ENCODE measurements at regions not wholly inside any gene's neighbourhood (a gene's known extent, or its start where the extent isn't known, plus 50 kb on each side); places are given as distances from the start of the nearest gene placed in this dataset.

GRCh38 chr18:30492552-30493129 lies 549.9 kb downstream of the DSC3 start:
- Histone ChIP-seq H2AK5ac (ENCODE audit: low read length) (no peak overlapping the region), H3K4me3 (ENCODE audit: low read depth, low read length) (no peak overlapping the region), H4K91ac (ENCODE audit: low read depth, low read length) (no peak overlapping the region), H2AFZ (ENCODE audit: insufficient read depth, low read length, poor library complexity) (no peak overlapping the region), H3K9me3 (ENCODE audit: insufficient read depth, low read depth, low read length) (no peaks in the 10 kb centered on the region), H3K14ac (ENCODE audit: low read length) (no peak overlapping the region), H3K27ac (ENCODE audit: low read depth, low read length) (no peak overlapping the region), H3K4me2 (ENCODE audit: low read length) (no peak overlapping the region), H3K4ac (ENCODE audit: low read depth, low read length) (no peak overlapping the region), H3K36me3 (ENCODE audit: control insufficient read depth in 1 of 2, insufficient read depth in 2 of 2, low read length in 2 of 2) (no peaks in the 10 kb centered on the region), H3K4me1 (ENCODE audit: control insufficient read depth in 1 of 2, insufficient read depth in 2 of 2, low read length in 2 of 2) (peaks cover 0 to 4% of the 10 kb centered on the region in 2 experiments), H2BK120ac (ENCODE audit: insufficient read depth, low read length, poor library complexity) (no peak overlapping the region), H3K18ac (ENCODE audit: low read length) (no peak overlapping the region), H2BK5ac (ENCODE audit: low read depth, low read length, poor library complexity) (no peak overlapping the region), H3K79me1 (ENCODE audit: low read length) (no peaks in the 10 kb centered on the region), H3K27me3 (ENCODE audit: insufficient read depth, low read length) (no peaks in the 10 kb centered on the region), H3K79me2 (ENCODE audit: control insufficient read depth, insufficient read depth, low read length, poor library complexity) (no peaks in the 10 kb centered on the region), H2BK12ac (ENCODE audit: low read length) (no peak overlapping the region), H4K12ac (ENCODE audit: low read depth, low read length) (no peak overlapping the region), H3K9ac (ENCODE audit: low read length) (no peak overlapping the region), H4K8ac (ENCODE audit: low read depth, low read length) (no peak overlapping the region), H3K23ac (ENCODE audit: low read length) (no peak overlapping the region)
- DNase-seq, result no peak
- WGBS (ENCODE audit: extremely low coverage, insufficient coverage, insufficient read length), result no CpG with 5 or more reads among the region's 4 CpGs

- H3K18ac ChIP-seq (ENCODE audit: low read length), result no peak overlapping the region
- no peak overlapping the region for H2BK5ac ChIP-seq (ENCODE audit: low read depth, low read length, poor library complexity)
- no peaks in the 10 kb centered on the region for H3K79me1 ChIP-seq (ENCODE audit: low read length)
- WGBS (ENCODE audit: extremely low coverage, insufficient coverage, insufficient read length), result no CpG with 5 or more reads among the region's 3 CpGs
- no peak overlapping the region for H2BK12ac ChIP-seq (ENCODE audit: low read length)
- H2AK5ac ChIP-seq (ENCODE audit: low read length), result no peak overlapping the region
- H3K14ac ChIP-seq (ENCODE audit: low read length), result no peak overlapping the region
- no peaks in the 10 kb centered on the region for H3K79me2 ChIP-seq (ENCODE audit: control insufficient read depth, insufficient read depth, low read length, poor library complexity)
- no peak overlapping the region for H4K91ac ChIP-seq (ENCODE audit: low read depth, low read length)
- H4K12ac ChIP-seq (ENCODE audit: low read depth, low read length), result no peak overlapping the region
- no peak overlapping the region for H3K4me2 ChIP-seq (ENCODE audit: low read length)
- no peak overlapping the region for H3K27ac ChIP-seq (ENCODE audit: low read depth, low read length)
- no peak overlapping the region for H2AFZ ChIP-seq (ENCODE audit: insufficient read depth, low read length, poor library complexity)
- H3K4me1 ChIP-seq (ENCODE audit: control insufficient read depth in 1 of 2, insufficient read depth in 2 of 2, low read length in 2 of 2), result peaks cover 0 to 4% of the 10 kb centered on the region in 2 experiments
- no peak overlapping the region for H4K8ac ChIP-seq (ENCODE audit: low read depth, low read length)
- no peak overlapping the region for H2BK120ac ChIP-seq (ENCODE audit: insufficient read depth, low read length, poor library complexity)
- H3K9ac ChIP-seq (ENCODE audit: low read length), result no peak overlapping the region
- DNase-seq, result no peak
- no peaks in the 10 kb centered on the region for H3K9me3 ChIP-seq (ENCODE audit: insufficient read depth, low read depth, low read length)
- no peak overlapping the region for H3K4ac ChIP-seq (ENCODE audit: low read depth, low read length)
- H3K36me3 ChIP-seq (ENCODE audit: control insufficient read depth in 1 of 2, insufficient read depth in 2 of 2, low read length in 2 of 2), result no peaks in the 10 kb centered on the region
- no peak overlapping the region for H3K4me3 ChIP-seq (ENCODE audit: low read depth, low read length)
- no peaks in the 10 kb centered on the region for H3K27me3 ChIP-seq (ENCODE audit: insufficient read depth, low read length)
- H3K23ac ChIP-seq (ENCODE audit: low read length), result no peak overlapping the region
Observed at GRCh38 chr18:30491815-30492551, 550.6 kb downstream of the DSC3 start.

- no peak overlapping the region for H3K4ac ChIP-seq (ENCODE audit: low read depth, low read length)
- no peak overlapping the region for H3K23ac ChIP-seq (ENCODE audit: low read length)
- H2AFZ ChIP-seq (ENCODE audit: insufficient read depth, low read length, poor library complexity), result no peak overlapping the region
- no peak overlapping the region for H4K8ac ChIP-seq (ENCODE audit: low read depth, low read length)
- no peak overlapping the region for H3K18ac ChIP-seq (ENCODE audit: low read length)
- H3K27ac ChIP-seq (ENCODE audit: low read depth, low read length), result no peak overlapping the region
- no peak overlapping the region for H4K12ac ChIP-seq (ENCODE audit: low read depth, low read length)
- H2BK120ac ChIP-seq (ENCODE audit: insufficient read depth, low read length, poor library complexity), result no peak overlapping the region
- no peak overlapping the region for H3K4me3 ChIP-seq (ENCODE audit: low read depth, low read length)
- WGBS (ENCODE audit: extremely low coverage, insufficient coverage, insufficient read length), result no CpG with 5 or more reads among the region's 2 CpGs
- no peak overlapping the region for H3K9ac ChIP-seq (ENCODE audit: low read length)
- no peaks in the 10 kb centered on the region for H3K36me3 ChIP-seq (ENCODE audit: control insufficient read depth in 1 of 2, insufficient read depth in 2 of 2, low read length in 2 of 2)
- H2BK5ac ChIP-seq (ENCODE audit: low read depth, low read length, poor library complexity), result no peak overlapping the region
- H3K4me1 ChIP-seq (ENCODE audit: control insufficient read depth in 1 of 2, insufficient read depth in 2 of 2, low read length in 2 of 2), result peaks cover 0 to 4% of the 10 kb centered on the region in 2 experiments
- no peaks in the 10 kb centered on the region for H3K9me3 ChIP-seq (ENCODE audit: insufficient read depth, low read depth, low read length)
- no peaks in the 10 kb centered on the region for H3K79me2 ChIP-seq (ENCODE audit: control insufficient read depth, insufficient read depth, low read length, poor library complexity)
- H4K91ac ChIP-seq (ENCODE audit: low read depth, low read length), result no peak overlapping the region
- H3K27me3 ChIP-seq (ENCODE audit: insufficient read depth, low read length), result no peaks in the 10 kb centered on the region
- no peak overlapping the region for H2BK12ac ChIP-seq (ENCODE audit: low read length)
- H2AK5ac ChIP-seq (ENCODE audit: low read length), result no peak overlapping the region
- DNase-seq, result no peak
- H3K79me1 ChIP-seq (ENCODE audit: low read length), result no peaks in the 10 kb centered on the region
- no peak overlapping the region for H3K4me2 ChIP-seq (ENCODE audit: low read length)
- no peak overlapping the region for H3K14ac ChIP-seq (ENCODE audit: low read length)
Observed at GRCh38 chr18:30489890-30490643, 552.5 kb downstream of the DSC3 start.

GRCh38 chr18:30487962-30488361 lies 554.6 kb downstream of the DSC3 start:
- H2BK120ac ChIP-seq (ENCODE audit: insufficient read depth, low read length, poor library complexity), result no peak overlapping the region
- H4K91ac ChIP-seq (ENCODE audit: low read depth, low read length), result no peak overlapping the region
- no peak overlapping the region for H2BK5ac ChIP-seq (ENCODE audit: low read depth, low read length, poor library complexity)
- H2AFZ ChIP-seq (ENCODE audit: insufficient read depth, low read length, poor library complexity), result no peak overlapping the region
- H3K18ac ChIP-seq (ENCODE audit: low read length), result no peak overlapping the region
- H3K27me3 ChIP-seq (ENCODE audit: insufficient read depth, low read length), result no peaks in the 10 kb centered on the region
- no peak overlapping the region for H3K4me3 ChIP-seq (ENCODE audit: low read depth, low read length)
- no peak overlapping the region for H4K8ac ChIP-seq (ENCODE audit: low read depth, low read length)
- no peaks in the 10 kb centered on the region for H3K79me1 ChIP-seq (ENCODE audit: low read length)
- no CpG with 5 or more reads among the region's 2 CpGs for WGBS (ENCODE audit: extremely low coverage, insufficient coverage, insufficient read length)
- H3K9me3 ChIP-seq (ENCODE audit: insufficient read depth, low read depth, low read length), result no peaks in the 10 kb centered on the region
- H3K14ac ChIP-seq (ENCODE audit: low read length), result no peak overlapping the region
- H3K23ac ChIP-seq (ENCODE audit: low read length), result no peak overlapping the region
- H3K4me2 ChIP-seq (ENCODE audit: low read length), result no peak overlapping the region
- no peak for DNase-seq
- H4K12ac ChIP-seq (ENCODE audit: low read depth, low read length), result no peak overlapping the region
- H3K4me1 ChIP-seq (ENCODE audit: control insufficient read depth in 1 of 2, insufficient read depth in 2 of 2, low read length in 2 of 2), result peaks cover 0 to 4% of the 10 kb centered on the region in 2 experiments
- H3K36me3 ChIP-seq (ENCODE audit: control insufficient read depth in 1 of 2, insufficient read depth in 2 of 2, low read length in 2 of 2), result no peaks in the 10 kb centered on the region
- no peak overlapping the region for H3K27ac ChIP-seq (ENCODE audit: low read depth, low read length)
- H2BK12ac ChIP-seq (ENCODE audit: low read length), result no peak overlapping the region
- no peak overlapping the region for H3K4ac ChIP-seq (ENCODE audit: low read depth, low read length)
- H3K9ac ChIP-seq (ENCODE audit: low read length), result no peak overlapping the region
- no peaks in the 10 kb centered on the region for H3K79me2 ChIP-seq (ENCODE audit: control insufficient read depth, insufficient read depth, low read length, poor library complexity)
- no peak overlapping the region for H2AK5ac ChIP-seq (ENCODE audit: low read length)
